CD4-positive, alpha-beta T cell treated with Interleukin-4 for 4 hours (primary cell): ENCODE measurements at regions not wholly inside any gene's neighbourhood (a gene's known extent, or its start where the extent isn't known, plus 50 kb on each side); places are given as distances from the start of the nearest gene placed in this dataset.
"Not testable (repeated sequence)": the region's sequence is repeated elsewhere in the genome, so short reads cannot be mapped to it uniquely, and the experiment has no call there.

Source experiments
- DNase-seq: peaks from one replicate; pipeline ENCODE4 v3.0.0-alpha.2; 2020

- no peak for DNase-seq
These were observed 158.8 kb upstream of the SPRY2 start for GRCh38 chr13:80499536-80500290.

GRCh38 chr13:80498433-80498832, 157.5 kb upstream of the SPRY2 start:
- no peak for DNase-seq

- no peak for DNase-seq
These were observed 157.1 kb upstream of the SPRY2 start for GRCh38 chr13:80497978-80498377.

- DNase-seq: no peak
These were observed 156.5 kb upstream of the SPRY2 start for GRCh38 chr13:80497439-80497838.

- DNase-seq: no peak
These were observed 155.9 kb upstream of the SPRY2 start for GRCh38 chr13:80496721-80497397.

GRCh38 chr13:80490491-80490943, 149.6 kb upstream of the SPRY2 start:
- DNase-seq: not testable (repeated sequence)

GRCh38 chr13:80486402-80486801, 145.5 kb upstream of the SPRY2 start:
- no peak for DNase-seq

- no peak for DNase-seq
These were observed 142.2 kb upstream of the SPRY2 start for GRCh38 chr13:80483157-80483556.

- DNase-seq: no peak
These were observed 140.7 kb upstream of the SPRY2 start for GRCh38 chr13:80481588-80481987.

GRCh38 chr13:80477661-80478443, 136.9 kb upstream of the SPRY2 start:
- DNase-seq: peak; percentile 1

GRCh38 chr13:80476953-80477352, 136.0 kb upstream of the SPRY2 start:
- no peak for DNase-seq

- no peak for DNase-seq
These were observed 134.8 kb upstream of the SPRY2 start for GRCh38 chr13:80475718-80476117.

GRCh38 chr13:80473695-80474094, 132.8 kb upstream of the SPRY2 start:
- DNase-seq: no peak

GRCh38 chr13:80469853-80470381, 129.0 kb upstream of the SPRY2 start:
- DNase-seq: no peak

- DNase-seq: no peak
These were observed 128.4 kb upstream of the SPRY2 start for GRCh38 chr13:80469105-80469852.

GRCh38 chr13:80465321-80465720, 124.4 kb upstream of the SPRY2 start:
- no peak for DNase-seq

- DNase-seq: no peak
These were observed 122.9 kb upstream of the SPRY2 start for GRCh38 chr13:80463673-80464352.

- DNase-seq: no peak
These were observed 121.6 kb upstream of the SPRY2 start for GRCh38 chr13:80462567-80462966.

- DNase-seq: no peak
These were observed 121.1 kb upstream of the SPRY2 start for GRCh38 chr13:80462037-80462436.

GRCh38 chr13:80458543-80458942, 117.6 kb upstream of the SPRY2 start:
- DNase-seq: no peak

GRCh38 chr13:80454245-80454644, 113.3 kb upstream of the SPRY2 start:
- peak; percentile 1 for DNase-seq

GRCh38 chr13:80452279-80452678, 111.4 kb upstream of the SPRY2 start:
- no peak for DNase-seq
